ENCODE measurements at regions not wholly inside any gene's neighbourhood (a gene's known extent, or its start where the extent isn't known, plus 50 kb on each side); places are given as distances from the start of the nearest gene placed in this dataset.

- no peak overlapping the region for H3K4me3 ChIP-seq (ENCODE audit: low read length)
- DNase-seq (ENCODE audit: low read depth) = no peak
- TF ChIP-seq, protein P1, sequence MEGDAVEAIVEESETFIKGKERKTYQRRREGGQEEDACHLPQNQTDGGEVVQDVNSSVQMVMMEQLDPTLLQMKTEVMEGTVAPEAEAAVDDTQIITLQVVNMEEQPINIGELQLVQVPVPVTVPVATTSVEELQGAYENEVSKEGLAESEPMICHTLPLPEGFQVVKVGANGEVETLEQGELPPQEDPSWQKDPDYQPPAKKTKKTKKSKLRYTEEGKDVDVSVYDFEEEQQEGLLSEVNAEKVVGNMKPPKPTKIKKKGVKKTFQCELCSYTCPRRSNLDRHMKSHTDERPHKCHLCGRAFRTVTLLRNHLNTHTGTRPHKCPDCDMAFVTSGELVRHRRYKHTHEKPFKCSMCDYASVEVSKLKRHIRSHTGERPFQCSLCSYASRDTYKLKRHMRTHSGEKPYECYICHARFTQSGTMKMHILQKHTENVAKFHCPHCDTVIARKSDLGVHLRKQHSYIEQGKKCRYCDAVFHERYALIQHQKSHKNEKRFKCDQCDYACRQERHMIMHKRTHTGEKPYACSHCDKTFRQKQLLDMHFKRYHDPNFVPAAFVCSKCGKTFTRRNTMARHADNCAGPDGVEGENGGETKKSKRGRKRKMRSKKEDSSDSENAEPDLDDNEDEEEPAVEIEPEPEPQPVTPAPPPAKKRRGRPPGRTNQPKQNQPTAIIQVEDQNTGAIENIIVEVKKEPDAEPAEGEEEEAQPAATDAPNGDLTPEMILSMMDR (IDR thresholded peaks at IDR 0.05; ENCODE audit: insufficient read depth, low read depth, low read length, missing control alignments) = no peak
Observed at GRCh38 chr1:5526385-5526750, 465.9 kb downstream of the NPHP4 start.

DNA sequence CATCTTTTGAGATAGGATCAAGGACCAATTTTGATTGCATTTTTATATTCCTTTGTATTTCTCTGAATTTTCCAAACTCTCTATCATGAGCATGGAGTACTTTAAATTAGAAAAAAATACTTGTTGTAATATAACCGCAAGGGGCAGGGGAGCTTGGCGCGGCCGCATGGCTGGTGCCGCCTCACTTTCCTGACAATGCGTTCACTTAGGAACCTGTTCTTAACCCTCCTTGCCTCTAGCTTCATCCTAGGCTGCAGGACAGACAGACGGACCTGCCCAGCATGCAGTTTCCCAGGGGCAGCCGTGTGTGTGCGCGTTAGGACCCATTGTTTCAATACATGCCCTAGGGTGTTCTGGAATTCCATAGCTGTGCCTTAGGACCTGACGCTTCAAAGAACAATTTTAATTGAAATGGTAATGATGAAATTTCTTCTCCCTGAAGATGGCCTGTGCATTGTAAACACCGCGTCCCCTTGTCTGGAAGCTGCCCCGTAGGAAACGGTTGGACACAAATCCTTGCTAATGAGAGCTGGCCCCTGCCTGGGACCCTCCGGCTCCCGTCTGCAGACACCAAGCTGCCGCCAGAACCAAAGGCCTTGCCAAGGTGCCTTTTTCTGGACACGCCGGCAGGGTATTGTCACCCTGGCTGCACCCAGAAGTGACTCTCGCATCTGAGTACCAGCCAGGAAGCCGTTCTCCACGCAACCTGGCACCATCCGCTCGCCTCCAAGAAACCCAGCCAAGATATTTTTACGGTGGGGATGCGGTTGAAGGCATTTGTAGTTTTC is 466.4 kb downstream of the NPHP4 start:
- no peak for DNase-seq (ENCODE audit: low read depth)
- no peak overlapping the region for H3K4me3 ChIP-seq (ENCODE audit: low read length)
- TF ChIP-seq, protein P1 (IDR thresholded peaks at IDR 0.05; ENCODE audit: insufficient read depth, low read depth, low read length, missing control alignments) = no peak

- TF ChIP-seq, protein P1 (IDR thresholded peaks at IDR 0.05; ENCODE audit: insufficient read depth, low read depth, low read length, missing control alignments) = no peak
- H3K4me3 ChIP-seq (ENCODE audit: low read length) = no peak overlapping the region
Observed at GRCh38 chr1:5522531-5523145, 469.6 kb downstream of the NPHP4 start.

DNA sequence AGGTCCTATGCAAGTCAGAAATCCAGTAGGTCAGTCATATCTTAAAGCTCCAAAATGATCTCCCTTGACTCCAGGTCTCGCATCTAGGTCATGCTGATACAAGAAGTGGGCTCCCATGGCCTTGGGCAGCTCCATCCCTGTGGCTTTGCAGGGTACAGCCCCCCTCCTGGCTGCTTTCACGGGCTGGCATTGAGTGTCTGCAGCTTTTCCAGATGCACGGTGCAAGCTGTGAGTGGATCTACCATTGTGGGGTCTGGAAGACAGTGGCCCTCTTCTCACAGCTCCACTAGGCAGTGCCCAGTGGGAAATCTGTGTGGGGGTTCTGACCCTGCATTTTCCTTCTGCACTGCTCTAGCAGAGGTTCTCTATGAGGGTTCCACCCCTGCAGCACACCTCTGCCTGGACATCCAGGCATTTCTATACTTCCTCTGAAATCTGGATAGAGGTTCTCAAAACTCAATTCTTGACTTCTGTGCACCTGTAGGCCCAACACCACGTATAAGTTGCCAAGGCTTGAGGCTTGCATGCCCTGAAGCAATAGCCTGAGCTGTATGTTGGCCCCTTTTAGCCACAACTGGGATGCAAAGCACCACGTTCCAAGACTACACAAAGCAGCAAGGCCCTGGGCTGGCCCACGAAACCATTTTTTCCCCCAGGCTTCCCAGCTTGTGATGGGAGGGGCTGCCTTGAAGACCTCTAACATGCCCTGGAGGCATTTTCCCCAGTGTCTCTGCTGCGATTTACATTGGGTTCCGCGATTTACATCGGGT is 472.7 kb downstream of the NPHP4 start:
- TF ChIP-seq, protein P1 (IDR thresholded peaks at IDR 0.05; ENCODE audit: insufficient read depth, low read depth, low read length, missing control alignments) = no peak
- no peak overlapping the region for H3K4me3 ChIP-seq (ENCODE audit: low read length)
- DNase-seq (ENCODE audit: low read depth) = no peak

More at GRCh38 chr1:5522531-5523145, 469.6 kb downstream of the NPHP4 start:
- DNase-seq (ENCODE audit: low read depth) = no peak

DNA sequence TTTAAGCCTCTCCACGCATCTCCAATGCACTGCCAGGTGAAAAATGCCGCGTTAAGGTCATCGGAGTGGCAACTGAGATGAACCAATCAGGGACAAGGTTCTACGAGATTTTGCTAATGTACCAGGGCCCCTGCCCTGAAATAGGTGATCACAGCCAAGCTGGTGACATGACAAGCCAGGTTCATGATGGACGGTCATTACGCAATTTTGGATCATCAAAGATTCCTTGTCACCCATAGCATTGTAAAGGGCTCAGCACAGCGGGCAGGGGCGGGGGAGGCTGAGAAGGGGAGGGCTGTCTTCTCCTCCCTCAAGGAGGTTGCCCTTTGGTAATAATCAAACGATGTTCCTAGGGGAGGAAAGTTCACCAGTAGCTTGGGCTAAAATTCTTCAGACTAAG is 475.5 kb downstream of the NPHP4 start:
- H3K4me3 ChIP-seq (ENCODE audit: low read length) = no peak overlapping the region
- TF ChIP-seq, protein P1 (IDR thresholded peaks at IDR 0.05; ENCODE audit: insufficient read depth, low read depth, low read length, missing control alignments) = no peak

GRCh38 chr1:5515501-5515900 is 476.7 kb downstream of the NPHP4 start:
- no peak overlapping the region for H3K4me3 ChIP-seq (ENCODE audit: low read length)
- TF ChIP-seq, protein P1 (IDR thresholded peaks at IDR 0.05; ENCODE audit: insufficient read depth, low read depth, low read length, missing control alignments) = no peak
- DNase-seq (ENCODE audit: low read depth) = no peak

More for the DNA sequence above, 475.5 kb downstream of the NPHP4 start:
- no peak for DNase-seq (ENCODE audit: low read depth)
